ENCODE measurements at regions not wholly inside any gene's neighbourhood (a gene's known extent, or its start where the extent isn't known, plus 50 kb on each side); places are given as distances from the start of the nearest gene placed in this dataset.
"Not testable (repeated sequence)": the region's sequence is repeated elsewhere in the genome, so short reads cannot be mapped to it uniquely, and the experiment has no call there.

DNA sequence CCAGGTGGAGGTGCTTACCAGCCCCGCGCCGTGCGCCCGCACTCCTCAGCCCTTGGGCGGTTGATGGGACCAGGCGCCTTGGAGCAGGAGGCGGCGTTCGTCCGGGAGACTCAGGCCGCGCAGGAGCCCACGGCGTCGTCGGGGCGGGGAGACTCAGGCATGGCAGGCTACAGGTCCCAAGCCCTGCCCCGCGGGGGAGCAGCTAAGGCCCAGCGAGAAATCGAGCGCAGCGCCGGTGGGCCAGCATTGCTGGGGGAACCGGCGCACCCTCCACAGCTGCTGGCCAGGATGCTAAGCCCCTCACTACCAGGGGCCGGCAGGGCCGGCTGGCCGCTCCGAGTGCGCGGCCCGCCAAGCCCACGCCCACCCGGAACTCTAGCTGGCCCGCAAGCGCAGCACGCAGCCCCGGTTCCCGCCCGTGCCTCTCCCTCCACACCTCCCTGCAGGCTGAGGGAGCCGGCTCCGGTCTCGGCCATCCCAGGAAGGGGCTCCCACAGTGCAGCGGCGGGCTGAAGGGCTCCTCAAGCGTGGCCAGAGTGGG is 1087.5 kb downstream of the GALC start:
- DNase-seq (ENCODE audit: low read depth) = not testable (repeated sequence)

DNA sequence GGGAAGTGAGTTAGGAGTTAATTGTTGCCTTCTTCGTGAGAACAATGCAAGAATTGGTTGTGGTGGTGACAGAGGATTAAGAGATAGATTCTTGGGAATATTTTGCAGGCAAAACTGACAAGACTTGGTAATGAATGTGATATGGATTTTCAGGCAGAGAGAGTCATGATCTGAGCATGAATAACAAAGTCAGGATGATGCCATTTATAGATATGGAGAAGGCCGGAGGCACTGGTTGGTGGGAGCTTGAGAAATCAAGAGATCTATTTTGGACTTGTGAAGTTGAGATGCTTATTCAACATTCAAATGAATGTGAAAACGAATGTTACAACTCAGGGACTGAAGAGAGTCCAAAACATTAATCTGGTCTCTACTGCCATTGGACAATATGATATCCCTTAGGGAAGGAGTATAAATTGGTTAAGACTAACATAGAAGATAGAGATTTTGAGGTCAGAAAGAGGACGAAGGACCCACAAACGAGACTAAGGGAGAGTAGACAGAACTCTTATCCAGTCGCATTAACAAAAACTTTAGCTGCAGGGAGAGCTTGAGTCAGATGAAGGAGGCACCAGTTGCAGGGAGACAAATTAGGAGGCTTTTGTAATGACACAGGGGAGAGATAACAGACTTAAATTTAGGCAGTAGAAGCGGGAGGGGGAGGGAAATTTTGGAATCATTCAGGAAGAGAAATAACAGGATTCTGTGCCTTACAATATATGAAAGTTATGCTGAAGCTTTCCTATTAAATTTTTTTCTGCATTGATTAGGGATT is 1090.6 kb downstream of the GALC start:
- DNase-seq (ENCODE audit: low read depth) = no peak

DNA sequence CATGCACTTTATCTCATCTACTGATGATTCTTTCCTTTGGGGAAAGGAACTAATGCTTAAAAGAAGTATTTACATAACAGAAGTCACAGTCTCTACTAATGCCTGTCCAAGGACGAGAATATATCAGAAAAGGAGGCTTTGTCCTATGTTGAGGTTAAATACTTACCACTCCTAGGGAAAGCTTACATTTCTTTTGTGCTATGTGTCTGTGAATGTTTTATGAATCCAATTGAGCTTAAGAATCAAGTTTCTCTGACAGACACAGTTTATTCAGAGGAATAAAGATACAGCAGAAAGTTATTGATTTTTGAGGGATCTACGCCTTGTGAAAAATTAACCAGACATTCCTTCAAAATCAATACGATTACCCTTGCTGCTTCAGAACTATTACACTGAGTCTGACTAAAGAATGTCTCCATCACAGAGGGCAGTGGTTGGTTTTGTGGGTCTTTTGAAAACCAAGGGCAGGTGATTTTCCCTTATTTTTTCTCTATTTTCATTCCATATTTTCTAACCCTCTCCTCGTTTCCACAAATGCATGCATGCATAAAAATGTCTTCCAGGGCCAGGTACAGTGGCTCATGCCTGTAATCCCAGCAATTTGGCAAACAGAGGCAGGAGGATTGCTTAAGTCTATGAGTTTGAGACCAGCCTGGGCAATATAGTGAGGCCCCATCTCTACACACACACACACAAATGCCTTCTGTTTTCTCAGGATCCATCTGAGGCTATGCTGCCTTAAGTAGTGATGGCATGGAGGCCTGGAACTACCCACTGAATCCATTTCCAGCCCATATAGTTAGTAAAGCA is 1095.1 kb downstream of the GALC start:
- no peak for DNase-seq (ENCODE audit: low read depth)

DNA sequence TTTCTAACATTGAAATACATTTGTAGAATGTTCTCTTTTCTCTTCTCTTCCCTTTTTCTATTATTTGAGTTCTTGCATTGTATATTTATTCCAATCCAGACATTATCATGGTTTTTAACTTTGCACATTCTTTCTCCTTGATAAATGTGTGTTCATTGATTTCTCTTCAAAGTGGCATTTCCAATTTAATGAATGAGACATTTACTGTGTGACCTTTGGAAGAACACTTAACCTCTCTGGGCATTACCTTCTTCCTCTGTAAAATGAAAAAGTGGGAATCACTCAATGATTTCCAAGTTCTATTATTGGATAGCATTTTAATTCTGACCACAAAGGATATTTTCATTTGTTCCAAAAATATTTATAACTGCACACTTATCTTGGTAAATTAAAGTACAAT is 1095.8 kb downstream of the GALC start:
- no peak for DNase-seq (ENCODE audit: low read depth)

GRCh38 chr14:86896701-86897100 is 1096.3 kb downstream of the GALC start:
- DNase-seq (ENCODE audit: low read depth) = no peak

DNA sequence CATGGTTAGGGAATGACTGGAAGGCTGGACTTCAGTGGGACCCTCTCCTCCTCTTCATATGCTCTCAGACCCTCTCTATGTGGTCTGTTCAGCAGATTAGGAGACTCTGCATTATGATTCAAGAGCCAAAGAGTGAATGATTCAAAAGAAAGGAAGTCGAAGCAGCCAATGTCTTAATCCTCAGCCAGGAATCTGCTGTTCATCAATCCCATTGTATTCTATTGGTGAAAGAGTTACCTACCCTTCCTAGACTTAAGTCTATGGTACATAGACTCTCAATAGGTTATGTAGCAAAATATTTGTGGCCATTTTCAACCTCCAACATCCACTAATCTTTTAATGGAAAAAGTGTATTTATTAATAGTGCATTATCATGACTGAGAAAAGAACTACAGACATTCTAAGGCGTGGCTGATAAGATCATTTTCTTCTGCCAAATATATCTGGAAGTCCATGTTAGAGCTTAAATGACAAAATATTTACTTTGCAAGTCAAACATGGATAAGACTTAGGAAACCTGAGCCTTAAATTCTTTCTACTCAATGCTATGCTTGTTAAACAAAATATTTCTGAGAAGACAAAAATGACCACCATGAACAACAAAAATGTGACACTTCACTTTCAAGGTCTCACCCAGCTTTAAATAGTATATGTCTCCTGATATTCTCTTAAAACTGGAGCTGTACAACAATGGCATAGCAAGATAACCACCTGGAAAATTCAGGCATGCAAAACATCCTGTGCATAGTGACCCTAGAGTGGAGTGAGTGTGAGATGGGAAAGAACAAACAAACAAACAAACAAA is 1100.6 kb downstream of the GALC start:
- DNase-seq (ENCODE audit: low read depth) = no peak

- DNase-seq (ENCODE audit: low read depth) = no peak
Measured at GRCh38 chr14:86885280-86885679, 1107.7 kb downstream of the GALC start.

DNA sequence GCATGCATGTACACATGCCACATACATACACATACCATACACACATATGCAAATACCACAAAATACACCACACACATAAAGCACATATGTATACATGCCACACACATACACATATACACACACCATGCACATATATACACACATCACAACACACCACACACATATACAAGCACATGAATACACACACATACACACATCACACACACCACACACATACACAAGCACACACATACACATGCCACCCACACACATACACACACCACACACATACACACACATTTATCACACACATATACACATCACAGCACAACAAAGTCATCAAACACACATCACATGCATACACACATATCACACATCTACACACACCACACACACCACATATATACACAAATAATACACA is 1108.5 kb downstream of the GALC start:
- DNase-seq (ENCODE audit: low read depth) = no peak

- no peak for DNase-seq (ENCODE audit: low read depth)
Measured at GRCh38 chr14:86882818-86883217, 1110.2 kb downstream of the GALC start.

DNA sequence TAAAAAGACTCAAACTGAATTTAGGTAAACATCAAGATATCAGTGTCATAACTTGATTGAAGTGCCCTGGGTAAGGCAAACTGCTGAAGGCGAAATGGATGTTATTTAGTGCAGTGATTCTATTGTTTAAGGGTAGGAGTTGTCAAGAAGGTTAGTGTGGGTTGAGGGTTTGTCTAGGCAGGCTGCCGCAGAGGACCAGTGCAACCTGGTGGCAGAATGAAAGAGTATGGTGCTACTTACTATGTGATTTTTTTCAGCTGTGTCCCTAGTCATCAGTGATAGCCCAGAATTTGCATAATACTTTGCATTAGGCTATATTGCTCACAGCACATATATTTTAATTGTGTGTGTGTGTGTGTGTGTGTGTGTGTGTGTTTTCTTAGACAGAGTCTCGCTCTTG is 1127.0 kb downstream of the GALC start:
- DNase-seq (ENCODE audit: low read depth) = no peak

- no peak for DNase-seq (ENCODE audit: low read depth)
Measured at GRCh38 chr14:86858591-86858990, 1134.4 kb downstream of the GALC start.

- no peak for DNase-seq (ENCODE audit: low read depth)
Measured at GRCh38 chr14:86858031-86858430, 1135.0 kb downstream of the GALC start.

DNA sequence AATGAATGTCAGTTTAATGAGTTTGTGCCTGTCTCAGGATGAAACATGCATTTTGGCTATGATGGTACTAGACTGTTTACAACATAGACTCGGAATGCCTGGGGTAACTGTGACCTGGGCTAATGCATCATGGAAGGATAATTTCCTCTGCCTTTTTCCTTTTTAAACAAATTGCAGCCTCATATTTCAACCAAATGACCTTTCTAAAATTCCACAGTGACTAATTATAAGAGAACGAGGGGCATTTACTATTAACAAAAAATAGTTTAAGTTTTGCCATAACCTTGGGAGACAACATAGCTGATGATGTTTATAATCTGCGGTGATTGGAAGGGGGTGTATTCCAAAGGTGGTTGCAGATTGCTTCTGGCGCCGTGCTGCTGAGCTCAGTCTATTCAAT is 1140.5 kb downstream of the GALC start:
- no peak for DNase-seq (ENCODE audit: low read depth)

DNA sequence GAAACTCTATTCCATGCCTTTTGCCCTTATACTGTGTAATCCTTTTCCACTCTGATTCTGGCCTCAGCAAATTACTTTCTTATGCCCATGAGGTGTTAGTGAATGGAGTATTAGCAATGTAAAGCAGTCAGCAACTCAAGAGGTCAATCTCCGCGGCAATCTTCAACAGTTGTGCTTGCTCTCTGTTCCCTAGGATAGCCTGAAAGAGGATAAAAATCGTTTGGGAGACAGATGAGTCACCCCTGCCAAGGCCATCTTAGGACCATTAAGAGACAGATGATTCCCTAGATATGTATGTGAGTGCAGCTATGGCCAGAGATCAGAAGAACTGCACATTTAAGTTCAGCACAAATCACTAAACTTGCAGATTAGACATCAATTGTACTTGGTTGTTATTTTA is 1145.8 kb downstream of the GALC start:
- DNase-seq (ENCODE audit: low read depth) = no peak

DNA sequence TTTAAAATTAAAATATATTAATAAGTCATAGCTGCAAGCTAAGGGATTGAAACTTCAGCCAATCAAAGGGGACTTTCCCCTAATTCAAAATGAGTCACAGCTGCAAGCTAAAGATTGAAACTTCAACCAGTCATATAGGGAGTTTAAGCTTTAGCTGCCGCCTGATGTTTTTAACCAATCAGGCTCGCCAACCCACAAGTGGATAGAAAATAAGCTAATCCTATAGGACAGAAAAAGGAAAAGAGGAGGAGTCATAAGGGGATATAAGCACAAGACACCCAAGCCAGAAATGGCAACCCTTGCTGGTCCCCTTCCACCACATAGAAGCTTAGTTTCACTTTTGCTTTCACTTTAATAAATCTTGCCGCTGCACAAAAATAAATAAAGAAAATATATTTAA is 1154.6 kb downstream of the GALC start:
- DNase-seq (ENCODE audit: low read depth) = no peak

DNA sequence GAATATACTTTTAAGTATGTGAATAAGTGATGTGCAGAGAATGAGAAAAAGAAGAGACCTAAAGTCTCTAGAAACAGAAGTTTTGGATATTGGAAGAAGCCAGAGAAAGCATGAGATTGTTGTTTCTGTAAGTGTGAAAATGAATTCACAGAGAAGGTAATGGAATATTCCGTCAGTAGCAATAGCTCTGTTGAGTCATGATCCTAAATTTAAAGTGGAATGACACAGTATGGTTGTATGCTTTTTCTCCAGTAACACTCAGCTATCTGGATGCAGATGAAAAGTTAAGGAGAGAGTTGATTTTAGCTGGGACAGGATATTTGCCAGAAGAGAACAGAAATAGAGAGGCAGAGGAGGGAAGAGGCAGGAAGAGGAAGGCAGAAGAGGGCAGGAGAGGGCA is 1166.3 kb downstream of the GALC start:
- DNase-seq (ENCODE audit: low read depth) = no peak

GRCh38 chr14:86824167-86824566 is 1168.8 kb downstream of the GALC start:
- DNase-seq (ENCODE audit: low read depth) = no peak

- no peak for DNase-seq (ENCODE audit: low read depth)
Measured at GRCh38 chr14:86823581-86823980, 1169.4 kb downstream of the GALC start.

- no peak for DNase-seq (ENCODE audit: low read depth)
Measured at GRCh38 chr14:86815341-86815740, 1177.6 kb downstream of the GALC start.

- no peak for DNase-seq (ENCODE audit: low read depth)
Measured at GRCh38 chr14:86802726-86803125, 1190.3 kb downstream of the GALC start.

GRCh38 chr14:86799244-86799647 is 1193.7 kb downstream of the GALC start:
- no peak for DNase-seq (ENCODE audit: low read depth)

GRCh38 chr14:86798330-86798729 is 1194.7 kb downstream of the GALC start:
- DNase-seq (ENCODE audit: low read depth) = no peak
